ENCODE measurements at regions not wholly inside any gene's neighbourhood (a gene's known extent, or its start where the extent isn't known, plus 50 kb on each side); places are given as distances from the start of the nearest gene placed in this dataset.

- no peak overlapping the region for H3K27ac ChIP-seq (ENCODE audit: low read length)
- no peak overlapping the region for H3K9ac ChIP-seq (ENCODE audit: low read length)
- H3K79me2 ChIP-seq (ENCODE audit: low read length): no peaks in the 10 kb centered on the region
- no peak overlapping the region for H3K4me2 ChIP-seq (ENCODE audit: low read length)
- no peak overlapping the region for H2AFZ ChIP-seq (ENCODE audit: low read depth, low read length)
- H3K4me3 ChIP-seq (ENCODE audit: low read length): no peak overlapping the region
- H4K20me1 ChIP-seq (ENCODE audit: insufficient read depth, low read length): no peaks in the 10 kb centered on the region
- H3K36me3 ChIP-seq (replicated peaks; ENCODE audit: low read depth, low read length): no peaks in the 10 kb centered on the region
- TF ChIP-seq EZH2phosphoT487 (IDR thresholded peaks at IDR 0.05; ENCODE audit: low read depth): no peak
- no peak for TF ChIP-seq CTCF (IDR thresholded peaks at IDR 0.05; ENCODE audit: low read depth, low read length)
- no peaks in the 10 kb centered on the region for H3K9me3 ChIP-seq (ENCODE audit: insufficient read depth, low read length)
- H3K4me1 ChIP-seq (ENCODE audit: low read length): no peaks in the 10 kb centered on the region
- H3K27me3 ChIP-seq (ENCODE audit: low read depth, low read length): no peaks in the 10 kb centered on the region
Measured at GRCh38 chr2:21468624-21469023, 344.9 kb downstream of the TDRD15 start.

GRCh38 chr2:21469158-21469557 lies 345.4 kb downstream of the TDRD15 start:
- no peak for TF ChIP-seq CTCF (IDR thresholded peaks at IDR 0.05; ENCODE audit: low read depth, low read length)
- TF ChIP-seq EZH2phosphoT487 (IDR thresholded peaks at IDR 0.05; ENCODE audit: low read depth): no peak
- Histone ChIP-seq H3K4me3 (ENCODE audit: low read length) (no peak overlapping the region), H3K9me3 (ENCODE audit: insufficient read depth, low read length) (no peaks in the 10 kb centered on the region), H3K9ac (ENCODE audit: low read length) (no peak overlapping the region), H2AFZ (ENCODE audit: low read depth, low read length) (no peak overlapping the region), H3K27me3 (ENCODE audit: low read depth, low read length) (no peaks in the 10 kb centered on the region), H3K4me2 (ENCODE audit: low read length) (no peak overlapping the region), H3K79me2 (ENCODE audit: low read length) (no peaks in the 10 kb centered on the region), H4K20me1 (ENCODE audit: insufficient read depth, low read length) (no peaks in the 10 kb centered on the region), H3K36me3 (replicated peaks; ENCODE audit: low read depth, low read length) (no peaks in the 10 kb centered on the region), H3K27ac (ENCODE audit: low read length) (no peak overlapping the region), H3K4me1 (ENCODE audit: low read length) (no peaks in the 10 kb centered on the region)

GRCh38 chr2:21469564-21469963 lies 345.8 kb downstream of the TDRD15 start:
- H3K9me3 ChIP-seq (ENCODE audit: insufficient read depth, low read length): no peaks in the 10 kb centered on the region
- no peak for TF ChIP-seq EZH2phosphoT487 (IDR thresholded peaks at IDR 0.05; ENCODE audit: low read depth)
- no peak for TF ChIP-seq CTCF (IDR thresholded peaks at IDR 0.05; ENCODE audit: low read depth, low read length)
- no peaks in the 10 kb centered on the region for H3K36me3 ChIP-seq (replicated peaks; ENCODE audit: low read depth, low read length)
- H4K20me1 ChIP-seq (ENCODE audit: insufficient read depth, low read length): no peaks in the 10 kb centered on the region
- H3K27me3 ChIP-seq (ENCODE audit: low read depth, low read length): no peaks in the 10 kb centered on the region
- H3K9ac ChIP-seq (ENCODE audit: low read length): no peak overlapping the region
- H2AFZ ChIP-seq (ENCODE audit: low read depth, low read length): no peak overlapping the region
- no peak overlapping the region for H3K27ac ChIP-seq (ENCODE audit: low read length)
- H3K4me1 ChIP-seq (ENCODE audit: low read length): no peaks in the 10 kb centered on the region
- H3K79me2 ChIP-seq (ENCODE audit: low read length): no peaks in the 10 kb centered on the region
- no peak overlapping the region for H3K4me3 ChIP-seq (ENCODE audit: low read length)
- H3K4me2 ChIP-seq (ENCODE audit: low read length): no peak overlapping the region

GRCh38 chr2:21480162-21480561 lies 356.4 kb downstream of the TDRD15 start:
- H2AFZ ChIP-seq (ENCODE audit: low read depth, low read length): no peak overlapping the region
- H3K27ac ChIP-seq (ENCODE audit: low read length): no peak overlapping the region
- H3K4me2 ChIP-seq (ENCODE audit: low read length): no peak overlapping the region
- H3K27me3 ChIP-seq (ENCODE audit: low read depth, low read length): no peaks in the 10 kb centered on the region
- no peaks in the 10 kb centered on the region for H4K20me1 ChIP-seq (ENCODE audit: insufficient read depth, low read length)
- H3K4me1 ChIP-seq (ENCODE audit: low read length): no peaks in the 10 kb centered on the region
- H3K4me3 ChIP-seq (ENCODE audit: low read length): no peak overlapping the region
- no peaks in the 10 kb centered on the region for H3K79me2 ChIP-seq (ENCODE audit: low read length)
- no peak overlapping the region for H3K9ac ChIP-seq (ENCODE audit: low read length)
- no peaks in the 10 kb centered on the region for H3K9me3 ChIP-seq (ENCODE audit: insufficient read depth, low read length)
- TF ChIP-seq CTCF (IDR thresholded peaks at IDR 0.05; ENCODE audit: low read depth, low read length) (no peak), EZH2phosphoT487 (IDR thresholded peaks at IDR 0.05; ENCODE audit: low read depth) (no peak)
- no peaks in the 10 kb centered on the region for H3K36me3 ChIP-seq (replicated peaks; ENCODE audit: low read depth, low read length)
